ENCODE measurements at regions not wholly inside any gene's neighbourhood (a gene's known extent, or its start where the extent isn't known, plus 50 kb on each side); places are given as distances from the start of the nearest gene placed in this dataset.

DNA sequence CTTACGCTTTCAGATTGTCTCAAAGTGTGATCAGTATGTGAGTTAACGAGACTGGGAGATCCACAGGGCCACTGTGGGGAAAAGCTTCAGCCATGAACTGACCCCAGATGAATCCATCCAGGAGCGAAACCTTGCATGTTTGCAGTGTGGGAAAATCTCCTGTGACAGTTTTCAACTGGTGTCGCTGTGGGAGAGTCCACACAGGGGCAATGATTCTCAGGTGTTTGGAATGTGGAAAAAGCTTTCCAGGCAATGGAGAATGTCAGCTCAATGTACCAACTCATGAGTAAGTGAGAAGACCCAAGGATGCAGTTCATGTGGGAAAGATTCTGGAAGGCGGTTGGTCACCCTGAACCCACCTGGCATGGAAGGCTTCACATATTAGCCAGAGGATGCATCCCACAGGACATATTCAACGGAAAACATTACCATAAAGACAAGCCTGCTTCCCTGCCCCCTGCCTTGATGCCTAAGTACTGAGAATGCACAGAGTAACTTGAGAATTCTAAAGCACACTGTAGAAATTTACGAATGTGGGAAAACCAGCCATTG, 204.1 kb upstream of the BMPER start:
- DNase-seq = no peak

DNA sequence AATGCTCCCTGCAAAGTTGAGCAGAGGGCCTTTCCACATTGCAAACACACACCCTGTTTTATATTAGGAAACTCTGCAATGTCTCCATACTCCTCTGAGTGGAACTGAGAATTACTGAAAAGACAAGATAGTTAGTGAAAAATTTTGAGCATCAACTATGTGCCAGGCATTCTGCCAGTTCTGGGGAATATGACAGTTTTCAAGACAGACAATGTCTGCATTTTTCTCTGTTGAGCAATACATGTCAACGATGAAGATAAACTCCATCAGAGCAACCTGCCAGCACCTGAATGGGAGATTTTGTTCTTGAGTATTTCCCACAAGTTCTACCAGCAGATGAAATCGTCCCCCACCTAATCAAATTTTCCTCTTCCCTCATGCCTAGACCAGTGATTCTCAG, 203.4 kb upstream of the BMPER start:
- no peak for DNase-seq

DNA sequence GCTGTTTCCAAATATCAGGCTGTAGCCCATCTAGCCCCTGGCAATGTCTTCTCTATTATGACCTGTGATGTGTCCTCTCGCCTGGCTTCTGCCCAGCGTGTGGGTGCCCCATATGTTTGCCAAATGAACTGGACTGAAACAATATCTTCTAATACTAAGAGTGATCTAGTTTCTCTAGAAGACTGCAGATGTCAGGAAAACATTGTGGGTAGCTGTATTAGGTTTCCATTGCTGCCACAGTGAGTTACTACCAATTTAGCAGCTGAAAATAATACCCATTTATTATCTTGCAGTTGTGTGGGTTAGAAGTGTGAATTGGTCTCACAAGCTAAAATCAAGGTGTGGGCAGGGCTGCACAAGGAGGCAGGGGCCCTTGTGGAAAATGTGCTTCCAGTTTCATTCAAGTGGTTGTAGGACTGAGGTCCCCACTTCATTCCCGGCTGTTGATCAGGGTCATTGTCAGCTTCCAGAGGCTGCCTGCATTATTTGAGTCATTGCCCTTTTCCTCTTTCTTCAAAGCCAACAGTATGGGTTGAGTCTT, 202.8 kb upstream of the BMPER start:
- DNase-seq = no peak

- no peak for DNase-seq
Measured at GRCh38 chr7:33705333-33705833, 200.0 kb upstream of the BMPER start.

DNA sequence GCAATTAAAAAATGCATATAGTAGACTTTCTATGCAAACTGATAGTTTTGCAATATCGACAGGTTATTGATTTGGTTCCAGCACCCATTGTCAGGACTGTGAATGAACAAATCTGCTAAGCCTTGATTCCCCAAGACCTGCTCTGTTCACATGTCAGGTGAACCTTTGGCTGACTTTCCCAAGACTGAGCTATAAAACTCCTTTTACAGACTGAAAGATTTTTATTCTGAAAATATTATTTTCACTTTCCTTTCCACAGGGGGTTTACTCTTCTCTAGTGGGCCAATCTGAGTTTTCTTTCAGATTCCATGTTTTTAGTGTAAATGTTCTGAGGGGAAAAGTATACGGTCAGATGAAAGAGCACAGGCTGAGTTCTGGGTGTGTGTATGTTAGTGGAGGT, 199.2 kb upstream of the BMPER start:
- no peak for DNase-seq

DNA sequence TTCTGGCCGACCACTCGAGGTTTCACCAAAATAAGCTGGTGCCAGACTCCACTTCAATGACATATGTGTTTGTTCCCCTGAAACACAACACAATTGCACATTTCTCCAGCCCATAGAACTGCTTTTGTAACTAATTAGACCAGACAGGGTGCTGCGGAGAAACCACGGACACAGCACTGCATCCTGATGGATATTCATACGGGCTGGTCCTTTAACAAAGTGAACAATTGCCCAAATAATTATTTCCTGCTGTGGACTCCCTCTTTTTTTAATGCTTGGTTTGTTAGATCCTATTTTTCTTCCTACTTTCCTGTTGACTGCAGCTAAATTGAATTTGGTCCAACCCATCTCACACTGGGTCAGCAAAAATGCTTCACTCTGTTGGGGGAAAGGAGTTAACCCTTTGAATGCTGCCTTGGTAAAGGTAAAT, 198.6 kb upstream of the BMPER start:
- no peak for DNase-seq

DNA sequence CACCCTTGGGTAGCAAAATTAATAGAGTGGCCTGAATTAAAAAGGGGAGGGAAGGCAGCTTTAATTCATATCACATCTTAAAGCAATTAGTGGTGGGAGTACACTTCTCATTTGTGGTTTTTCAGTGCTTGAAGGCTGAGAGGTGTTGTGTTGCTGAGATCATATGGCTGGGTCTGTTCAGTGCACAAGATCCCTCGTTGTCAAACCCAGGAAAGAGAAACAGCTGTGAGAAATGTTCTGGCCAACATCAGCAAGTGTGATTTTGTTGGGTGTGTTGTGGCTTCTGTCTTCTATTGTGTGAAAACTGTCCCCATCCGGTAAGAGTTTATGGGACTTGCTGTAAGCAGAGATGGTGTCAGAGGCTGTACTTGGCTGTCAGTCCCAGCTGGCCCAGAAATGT, 197.9 kb upstream of the BMPER start:
- no peak for DNase-seq

GRCh38 chr7:33710608-33711007, 194.7 kb upstream of the BMPER start:
- DNase-seq = no peak

GRCh38 chr7:33711231-33712019, 193.9 kb upstream of the BMPER start:
- DNase-seq = no peak

DNA sequence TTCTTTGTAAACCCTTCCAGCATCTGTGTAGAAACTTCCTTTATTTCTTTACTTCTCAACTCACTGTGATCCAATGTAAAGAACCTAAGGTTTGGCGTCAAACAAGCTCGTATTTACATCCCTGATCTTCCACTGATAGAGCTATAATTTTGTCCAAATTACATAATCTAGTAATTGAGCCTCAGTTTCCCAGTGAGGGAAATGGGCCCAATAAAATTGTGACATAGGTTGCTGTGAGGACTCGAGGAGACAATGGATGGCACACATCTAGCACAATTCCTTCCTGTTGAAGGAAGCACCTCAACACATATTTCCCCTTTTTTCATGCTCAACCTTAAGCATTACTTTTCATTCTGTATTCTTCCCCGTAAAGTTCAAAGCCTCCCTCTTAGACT, 193.3 kb upstream of the BMPER start:
- DNase-seq = no peak

- no peak for DNase-seq
Measured at GRCh38 chr7:33714208-33714607, 191.1 kb upstream of the BMPER start.

GRCh38 chr7:33716581-33717477, 188.5 kb upstream of the BMPER start:
- peak; percentile 89 for DNase-seq

- no peak for DNase-seq
Measured at GRCh38 chr7:33719059-33719581, 186.2 kb upstream of the BMPER start.

GRCh38 chr7:33720139-33720538, 185.2 kb upstream of the BMPER start:
- DNase-seq = no peak

GRCh38 chr7:33720870-33721269, 184.5 kb upstream of the BMPER start:
- DNase-seq = no peak

GRCh38 chr7:33721895-33722294, 183.4 kb upstream of the BMPER start:
- DNase-seq = no peak

GRCh38 chr7:33722383-33723101, 182.8 kb upstream of the BMPER start:
- peak; percentile 79 for DNase-seq

DNA sequence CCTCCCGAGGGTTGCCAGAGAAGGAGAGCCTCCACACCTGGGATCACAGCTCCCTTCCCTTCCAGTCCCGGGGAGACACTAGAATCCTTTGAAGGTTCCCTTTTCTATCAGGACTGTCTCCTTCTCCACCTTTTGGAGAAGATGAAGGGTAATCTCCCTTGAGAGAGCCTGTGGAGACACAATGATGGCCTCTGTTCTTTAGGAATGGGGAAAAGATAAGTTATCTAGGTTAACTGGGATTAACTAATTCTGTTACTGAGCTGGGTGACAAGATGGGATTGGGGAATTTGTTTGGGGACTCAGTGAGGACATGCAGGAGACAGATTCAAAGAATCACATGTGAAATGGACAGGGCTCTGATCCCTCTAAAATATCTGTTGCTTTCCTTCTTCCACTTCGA, 181.1 kb upstream of the BMPER start:
- no peak for DNase-seq

GRCh38 chr7:33725111-33726025, 180.0 kb upstream of the BMPER start:
- peak; percentile 86 for DNase-seq

DNA sequence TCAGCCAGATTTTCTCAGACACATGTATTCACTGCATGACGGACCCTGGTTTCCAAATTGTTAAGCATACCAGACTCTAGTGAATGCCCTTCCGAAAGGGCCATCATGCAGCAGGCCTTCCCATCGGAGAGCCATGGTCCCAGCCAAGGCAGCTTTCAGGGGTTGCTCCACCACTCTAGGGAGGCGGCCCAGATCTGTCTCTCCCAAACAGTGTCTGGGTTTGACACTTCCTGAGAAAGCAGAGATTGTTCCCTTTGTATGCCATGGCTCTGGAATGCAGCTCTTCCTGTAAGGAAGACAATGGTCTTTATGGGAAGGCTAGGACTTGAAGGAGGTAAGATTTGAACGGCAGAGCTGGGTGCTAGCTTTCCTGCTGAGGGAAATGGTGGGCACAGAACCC, 178.8 kb upstream of the BMPER start:
- peak; percentile 79 for DNase-seq

DNA sequence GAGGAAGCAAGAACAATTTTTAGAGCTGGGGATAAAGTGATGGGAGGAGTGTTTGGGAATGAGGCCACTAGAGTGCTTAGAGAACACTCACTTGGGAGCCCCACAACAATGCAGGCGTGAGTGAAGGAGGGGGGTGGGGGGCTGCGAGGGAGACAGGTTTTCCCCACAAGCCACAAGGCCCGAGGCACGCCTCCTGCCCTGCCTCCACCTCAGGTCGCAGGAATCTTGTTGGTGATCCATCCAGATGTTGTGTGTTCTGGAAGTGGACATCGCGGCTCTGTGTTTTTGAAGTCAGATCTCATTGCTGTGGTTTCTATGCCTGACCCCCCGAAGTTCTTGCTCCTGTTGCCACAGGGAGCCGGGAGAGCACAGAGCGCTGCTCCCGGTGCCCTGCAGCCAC, 178.0 kb upstream of the BMPER start:
- DNase-seq = peak; percentile 22

All from dermis blood vessel endothelial cell (primary cell).